ENCODE measurements at regions not wholly inside any gene's neighbourhood (a gene's known extent, or its start where the extent isn't known, plus 50 kb on each side); places are given as distances from the start of the nearest gene placed in this dataset.

DNA sequence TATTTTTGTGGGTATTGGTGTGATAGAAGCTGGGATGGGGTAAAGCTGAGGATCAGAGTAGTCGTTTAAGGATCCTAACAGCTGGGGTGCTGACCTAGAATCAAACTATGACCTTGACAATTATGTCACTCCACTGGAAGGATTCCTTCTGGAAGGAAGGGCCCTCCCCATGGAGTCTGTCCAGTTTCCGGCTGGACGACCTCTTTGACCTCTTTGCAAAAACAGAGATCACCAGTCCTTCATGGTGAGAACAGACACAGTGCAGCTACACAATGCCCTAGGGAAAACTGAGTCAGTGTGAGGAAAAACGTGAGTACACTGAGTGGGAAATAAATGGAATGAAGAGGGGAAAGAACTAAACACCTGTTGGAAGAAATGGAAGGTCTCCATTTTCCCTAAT is 445.6 kb downstream of the MAT2B start:
- TF ChIP-seq POLR2A (IDR thresholded peaks at IDR 0.05), result no peak
- TF ChIP-seq, protein P1, sequence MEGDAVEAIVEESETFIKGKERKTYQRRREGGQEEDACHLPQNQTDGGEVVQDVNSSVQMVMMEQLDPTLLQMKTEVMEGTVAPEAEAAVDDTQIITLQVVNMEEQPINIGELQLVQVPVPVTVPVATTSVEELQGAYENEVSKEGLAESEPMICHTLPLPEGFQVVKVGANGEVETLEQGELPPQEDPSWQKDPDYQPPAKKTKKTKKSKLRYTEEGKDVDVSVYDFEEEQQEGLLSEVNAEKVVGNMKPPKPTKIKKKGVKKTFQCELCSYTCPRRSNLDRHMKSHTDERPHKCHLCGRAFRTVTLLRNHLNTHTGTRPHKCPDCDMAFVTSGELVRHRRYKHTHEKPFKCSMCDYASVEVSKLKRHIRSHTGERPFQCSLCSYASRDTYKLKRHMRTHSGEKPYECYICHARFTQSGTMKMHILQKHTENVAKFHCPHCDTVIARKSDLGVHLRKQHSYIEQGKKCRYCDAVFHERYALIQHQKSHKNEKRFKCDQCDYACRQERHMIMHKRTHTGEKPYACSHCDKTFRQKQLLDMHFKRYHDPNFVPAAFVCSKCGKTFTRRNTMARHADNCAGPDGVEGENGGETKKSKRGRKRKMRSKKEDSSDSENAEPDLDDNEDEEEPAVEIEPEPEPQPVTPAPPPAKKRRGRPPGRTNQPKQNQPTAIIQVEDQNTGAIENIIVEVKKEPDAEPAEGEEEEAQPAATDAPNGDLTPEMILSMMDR (IDR thresholded peaks at IDR 0.05), result no peak

Measured in thyroid gland (tissue), 4 donors.